ENCODE measurements at regions not wholly inside any gene's neighbourhood (a gene's known extent, or its start where the extent isn't known, plus 50 kb on each side); places are given as distances from the start of the nearest gene placed in this dataset.

- no peak for TF ChIP-seq CTCF (IDR thresholded peaks at IDR 0.05)
- Histone ChIP-seq H3K4me1 (no peaks in the 10 kb centered on the region), H3K27ac (no peak overlapping the region), H3K4me3 (no peak overlapping the region), H3K36me3 (no peaks in the 10 kb centered on the region), H3K27me3 (ENCODE audit: low read depth) (no peaks in the 10 kb centered on the region), H3K9me3 (no peaks in the 10 kb centered on the region)
- DNase-seq: no peak
- intact Hi-C loops (cut with DNase I): no loop called here
- no peak for ATAC-seq
These were observed 55.2 kb upstream of the KAZN start for GRCh38 chr1:14543191-14543840.

- ATAC-seq (no peak), DNase-seq (no peak)
- H3K36me3 ChIP-seq: no peaks in the 10 kb centered on the region
- intact Hi-C loops (cut with DNase I): no loop called here
- H3K27me3 ChIP-seq (ENCODE audit: low read depth): no peaks in the 10 kb centered on the region
- no peak for TF ChIP-seq CTCF (IDR thresholded peaks at IDR 0.05)
- no peaks in the 10 kb centered on the region for H3K9me3 ChIP-seq
- no peak overlapping the region for H3K4me3 ChIP-seq
- no peak overlapping the region for H3K27ac ChIP-seq
- no peaks in the 10 kb centered on the region for H3K4me1 ChIP-seq
These were observed 54.2 kb upstream of the KAZN start for GRCh38 chr1:14544319-14544718.

DNA sequence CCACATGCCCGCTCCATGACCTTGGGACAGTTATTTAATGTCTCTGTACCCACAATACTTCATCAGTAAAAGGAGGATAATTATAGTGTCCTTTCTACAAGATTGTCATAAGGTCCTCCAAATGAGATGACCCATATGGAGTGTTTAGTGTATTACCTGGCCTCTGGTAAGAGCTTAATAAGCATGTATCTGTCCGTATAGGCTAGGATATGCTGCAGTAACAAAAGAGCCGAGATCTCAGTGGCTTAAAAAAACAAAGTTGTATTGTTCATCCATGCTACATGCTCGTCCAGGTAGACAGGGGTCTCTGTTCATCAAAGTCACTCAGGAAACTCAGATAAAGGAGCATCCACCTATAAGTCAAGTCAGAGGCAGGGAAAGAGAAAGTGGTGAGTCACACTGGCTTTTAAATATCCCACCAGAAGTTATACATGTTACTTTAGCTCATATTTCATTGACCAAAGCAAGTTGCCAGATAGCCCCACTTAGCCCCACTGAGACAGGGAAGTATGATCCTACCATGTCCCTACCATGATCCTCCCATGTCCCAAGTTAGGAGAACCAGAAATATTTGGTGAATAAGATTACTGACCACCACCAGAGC is 53.0 kb upstream of the KAZN start:
- DNase-seq: no peak
- intact Hi-C loops (cut with DNase I): no loop called here
- TF ChIP-seq CTCF (IDR thresholded peaks at IDR 0.05): no peak

DNA sequence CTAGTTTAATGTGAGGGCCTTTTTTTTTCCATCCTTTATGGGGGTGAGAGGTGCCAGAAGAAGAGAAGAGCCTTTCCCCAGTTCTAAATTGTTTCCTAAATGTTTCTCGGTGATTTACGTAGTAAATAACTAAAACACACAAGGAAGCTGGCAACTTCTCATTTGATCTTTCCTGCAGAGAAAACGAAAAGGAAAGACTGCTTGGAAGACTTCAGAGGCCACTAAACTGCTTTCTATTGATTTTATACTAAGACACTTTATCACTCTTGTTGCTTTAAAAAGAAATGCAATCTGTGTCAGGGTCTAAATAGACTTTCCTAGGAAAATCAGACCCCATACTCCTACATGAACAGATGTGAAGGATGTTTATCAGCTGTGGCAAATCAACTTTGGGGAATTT is 52.1 kb upstream of the KAZN start:
- ATAC-seq (no peak), DNase-seq (no peak)
- Histone ChIP-seq H3K27me3 (ENCODE audit: low read depth) (peaks cover 3% of the 10 kb centered on the region), H3K27ac (no peak overlapping the region), H3K36me3 (no peaks in the 10 kb centered on the region), H3K4me3 (no peak overlapping the region), H3K4me1 (no peaks in the 10 kb centered on the region), H3K9me3 (no peaks in the 10 kb centered on the region)
- intact Hi-C loops (cut with DNase I): no loop called here
- no peak for TF ChIP-seq CTCF (IDR thresholded peaks at IDR 0.05)

More for the DNA sequence above, 53.0 kb upstream of the KAZN start:
- Histone ChIP-seq H3K9me3 (no peaks in the 10 kb centered on the region), H3K27ac (no peak overlapping the region), H3K36me3 (no peaks in the 10 kb centered on the region), H3K27me3 (ENCODE audit: low read depth) (peaks cover 3% of the 10 kb centered on the region), H3K4me3 (no peak overlapping the region), H3K4me1 (no peaks in the 10 kb centered on the region)
- ATAC-seq: no peak

Measured in lower lobe of right lung (tissue), 2 donors.